ENCODE measurements at regions not wholly inside any gene's neighbourhood (a gene's known extent, or its start where the extent isn't known, plus 50 kb on each side); places are given as distances from the start of the nearest gene placed in this dataset.
"Not testable (repeated sequence)": the region's sequence is repeated elsewhere in the genome, so short reads cannot be mapped to it uniquely, and the experiment has no call there.

DNA sequence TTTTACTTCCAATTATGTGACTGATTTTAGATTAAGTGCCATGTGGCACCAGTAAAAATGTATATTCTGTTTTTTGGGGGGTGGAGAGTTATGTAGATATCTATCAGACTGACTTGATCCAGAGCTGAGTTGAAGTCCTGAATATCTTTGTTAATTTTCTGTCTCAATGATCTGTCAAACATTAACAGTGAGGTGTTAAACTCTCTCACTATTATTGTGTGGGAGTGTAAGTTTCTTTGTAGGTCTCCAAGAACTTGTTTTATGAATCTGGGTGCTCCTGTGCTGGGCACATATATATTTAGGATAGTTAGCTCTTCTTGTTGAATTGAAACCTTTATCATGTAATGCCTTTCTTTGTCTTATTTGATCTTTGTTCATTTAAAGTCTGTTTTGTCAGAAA lies 276.5 kb upstream of the USP25 start:
- DNase-seq (ENCODE audit: insufficient read length, low spot score) (no peak), FAIRE-seq (no peak)
- TF ChIP-seq, protein P1, sequence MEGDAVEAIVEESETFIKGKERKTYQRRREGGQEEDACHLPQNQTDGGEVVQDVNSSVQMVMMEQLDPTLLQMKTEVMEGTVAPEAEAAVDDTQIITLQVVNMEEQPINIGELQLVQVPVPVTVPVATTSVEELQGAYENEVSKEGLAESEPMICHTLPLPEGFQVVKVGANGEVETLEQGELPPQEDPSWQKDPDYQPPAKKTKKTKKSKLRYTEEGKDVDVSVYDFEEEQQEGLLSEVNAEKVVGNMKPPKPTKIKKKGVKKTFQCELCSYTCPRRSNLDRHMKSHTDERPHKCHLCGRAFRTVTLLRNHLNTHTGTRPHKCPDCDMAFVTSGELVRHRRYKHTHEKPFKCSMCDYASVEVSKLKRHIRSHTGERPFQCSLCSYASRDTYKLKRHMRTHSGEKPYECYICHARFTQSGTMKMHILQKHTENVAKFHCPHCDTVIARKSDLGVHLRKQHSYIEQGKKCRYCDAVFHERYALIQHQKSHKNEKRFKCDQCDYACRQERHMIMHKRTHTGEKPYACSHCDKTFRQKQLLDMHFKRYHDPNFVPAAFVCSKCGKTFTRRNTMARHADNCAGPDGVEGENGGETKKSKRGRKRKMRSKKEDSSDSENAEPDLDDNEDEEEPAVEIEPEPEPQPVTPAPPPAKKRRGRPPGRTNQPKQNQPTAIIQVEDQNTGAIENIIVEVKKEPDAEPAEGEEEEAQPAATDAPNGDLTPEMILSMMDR (IDR thresholded peaks at IDR 0.05; ENCODE audit: insufficient read depth, missing control alignments) = no peak

DNA sequence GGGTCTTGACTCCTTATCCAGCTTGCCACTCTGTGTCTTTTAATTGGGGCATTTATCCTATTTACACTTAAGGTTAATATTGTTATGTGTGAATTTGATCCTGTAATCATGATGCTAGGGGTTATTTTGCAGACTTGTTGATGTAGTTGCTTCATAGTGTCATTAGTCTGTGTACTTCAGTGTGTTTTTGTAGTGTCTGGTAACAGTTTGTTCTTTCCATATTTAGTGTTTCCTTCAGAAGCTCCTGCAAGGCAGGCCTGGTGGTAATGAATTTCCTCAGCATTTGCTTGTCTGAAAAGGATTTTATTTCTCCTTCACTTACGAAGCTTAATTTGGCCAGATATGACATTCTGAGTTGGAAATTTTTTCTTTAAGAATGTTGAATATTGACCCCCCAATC lies 276.0 kb upstream of the USP25 start:
- not testable (repeated sequence) for DNase-seq (ENCODE audit: insufficient read length, low spot score); FAIRE-seq

DNA sequence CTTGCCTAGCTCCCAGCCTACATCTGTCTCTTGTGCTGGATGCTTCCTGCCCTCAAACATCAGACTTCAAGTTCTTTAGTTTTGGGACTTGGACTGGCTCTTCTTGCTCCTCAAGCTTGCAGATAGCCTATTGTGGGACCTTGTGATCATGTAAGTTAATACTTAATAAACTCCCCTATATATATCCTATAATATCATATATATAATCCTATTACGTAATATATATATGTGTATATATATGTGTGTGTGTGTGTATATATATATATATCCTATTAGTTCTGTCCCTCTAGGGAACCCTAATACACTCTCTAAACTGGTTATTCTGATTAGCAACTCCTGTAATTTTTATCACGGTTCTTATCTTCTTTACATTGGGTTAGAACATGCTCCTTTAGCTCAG lies 274.9 kb upstream of the USP25 start:
- FAIRE-seq; DNase-seq (ENCODE audit: insufficient read length, low spot score): not testable (repeated sequence)

DNA sequence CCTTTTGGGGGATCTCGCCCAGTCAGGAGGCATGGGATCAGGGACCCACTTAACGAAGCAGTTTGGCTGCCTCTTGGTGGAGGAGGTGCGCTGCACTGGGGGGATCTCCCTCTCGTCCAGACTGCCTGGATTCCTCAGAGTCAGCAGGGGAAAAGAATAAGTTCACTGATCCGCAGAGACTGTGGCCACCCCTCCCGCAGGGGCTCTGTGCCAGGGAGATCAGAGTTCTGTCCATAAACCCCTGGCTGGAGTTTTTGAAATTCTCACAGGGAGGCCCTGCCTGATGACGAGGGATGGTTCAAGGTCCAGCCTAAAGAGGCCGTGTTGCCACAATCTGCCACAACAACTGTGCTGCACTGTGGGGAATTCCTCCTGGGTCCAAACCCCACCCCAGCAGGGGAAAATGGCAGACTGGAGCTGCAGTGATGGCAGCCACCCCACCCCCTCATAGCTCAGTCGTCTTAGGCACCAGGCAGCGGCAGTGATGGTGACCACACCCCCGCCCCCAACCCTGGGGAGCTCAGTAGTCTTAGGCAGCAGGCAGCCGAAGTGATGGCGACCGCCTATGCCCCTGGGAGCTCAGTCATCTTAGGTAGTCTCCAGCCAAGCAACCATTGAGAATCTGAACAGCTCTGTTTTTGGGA lies 273.8 kb upstream of the USP25 start:
- DNase-seq (ENCODE audit: insufficient read length, low spot score) (no peak), FAIRE-seq (no peak)
- TF ChIP-seq, protein P1 (IDR thresholded peaks at IDR 0.05; ENCODE audit: insufficient read depth, missing control alignments) = no peak

DNA sequence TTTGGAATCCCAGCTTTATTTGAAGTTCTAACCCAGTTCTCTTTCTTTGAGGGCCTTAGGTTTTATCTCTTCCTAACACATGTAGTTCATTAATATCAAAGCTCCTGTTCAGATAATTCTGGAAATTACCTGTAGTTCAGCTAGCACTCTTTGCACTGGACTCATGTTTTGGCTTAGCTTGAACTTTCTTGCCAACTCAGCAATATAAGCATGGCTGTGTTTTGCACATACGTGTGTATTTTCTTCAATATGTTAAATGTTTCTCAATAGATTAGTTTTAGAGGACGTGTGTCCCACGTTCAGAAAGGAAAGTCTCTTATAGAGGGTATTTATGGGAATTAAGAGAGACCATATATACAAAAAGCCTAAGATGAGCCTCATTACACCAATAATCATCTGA lies 271.8 kb upstream of the USP25 start:
- TF ChIP-seq, protein P1 (IDR thresholded peaks at IDR 0.05; ENCODE audit: insufficient read depth, missing control alignments) = no peak
- no peak for DNase-seq (ENCODE audit: insufficient read length, low spot score)
- FAIRE-seq = no peak

DNA sequence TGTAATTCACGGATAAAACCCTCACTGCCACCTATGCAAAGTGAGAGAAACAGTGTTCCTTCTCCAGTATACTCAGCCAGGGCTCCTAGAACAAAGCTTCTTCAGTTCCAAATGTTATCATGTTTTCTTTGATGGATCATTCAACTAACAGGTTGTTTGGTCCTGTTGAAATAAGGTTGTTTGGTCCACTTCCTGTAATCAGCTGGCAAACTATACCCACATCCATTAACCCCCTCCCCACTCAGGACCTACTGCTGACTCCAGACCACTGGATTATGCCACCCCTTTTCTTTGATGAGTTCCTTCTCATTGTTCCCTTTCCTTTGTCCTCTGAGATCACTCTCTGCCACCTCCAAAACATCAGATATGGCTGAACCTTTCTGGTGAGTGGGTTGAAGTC lies 267.7 kb upstream of the USP25 start:
- TF ChIP-seq, protein P1 (IDR thresholded peaks at IDR 0.05; ENCODE audit: insufficient read depth, missing control alignments) = no peak
- FAIRE-seq = no peak
- no peak for DNase-seq (ENCODE audit: insufficient read length, low spot score)

DNA sequence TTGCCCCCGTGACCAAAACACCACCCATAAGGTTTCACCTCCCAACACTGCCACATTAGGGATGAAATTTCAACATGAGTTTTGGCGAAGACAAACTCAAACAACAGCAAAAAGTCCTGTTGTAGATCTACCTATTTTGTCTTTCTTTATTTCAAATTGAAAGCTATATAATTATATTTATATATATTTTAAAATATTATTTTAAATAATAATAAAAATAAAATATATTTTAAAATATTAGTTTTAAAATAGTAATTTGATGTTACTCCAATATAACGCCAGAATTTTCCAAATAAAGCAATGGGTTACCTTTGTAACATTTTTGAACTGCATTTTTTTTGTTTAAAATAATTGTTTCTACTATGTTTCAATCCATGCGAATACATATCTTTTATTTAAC lies 263.5 kb upstream of the USP25 start:
- FAIRE-seq = no peak
- TF ChIP-seq, protein P1 (IDR thresholded peaks at IDR 0.05; ENCODE audit: insufficient read depth, missing control alignments) = no peak
- DNase-seq (ENCODE audit: insufficient read length, low spot score) = no peak

DNA sequence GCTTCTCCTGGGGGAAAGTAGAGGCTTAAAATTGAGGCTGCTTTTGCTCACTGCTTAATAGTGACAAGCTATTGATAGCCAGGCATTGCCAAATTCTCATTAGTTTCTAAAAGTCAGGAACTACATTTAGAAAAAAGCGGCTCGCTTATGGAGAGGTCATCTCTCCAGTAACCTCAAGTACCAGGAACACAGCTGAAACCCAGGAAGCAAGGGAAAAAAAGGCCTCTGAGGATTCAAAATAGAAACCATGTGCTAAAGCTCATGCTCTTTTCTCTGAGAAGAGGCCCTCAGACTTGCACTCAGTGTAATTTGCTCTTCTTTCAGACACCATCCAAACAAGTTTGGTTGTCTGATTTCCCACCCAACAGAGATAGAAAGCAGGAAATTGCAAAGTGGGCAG lies 261.4 kb upstream of the USP25 start:
- no peak for DNase-seq (ENCODE audit: insufficient read length, low spot score)
- no peak for FAIRE-seq
- TF ChIP-seq, protein P1 (IDR thresholded peaks at IDR 0.05; ENCODE audit: insufficient read depth, missing control alignments) = no peak

Measured in D721Med (cell line).